HFFc6 (cell line): ENCODE measurements at regions not wholly inside any gene's neighbourhood (a gene's known extent, or its start where the extent isn't known, plus 50 kb on each side); places are given as distances from the start of the nearest gene placed in this dataset.

ENCODE experiments used
- DNase-seq: peaks from one replicate; pipeline ENCODE4 v3.0.0-alpha.2; 2018
- H3K27ac Mint-ChIP-seq: 2 replicates; pipeline ENCODE4 v1.8.0; 2020; ENCODE audit warnings: mild to moderate bottlenecking, mixed read lengths
- H3K27me3 Mint-ChIP-seq: 2 replicates; pipeline ENCODE4 v1.8.0; 2021; ENCODE audit warnings: mild to moderate bottlenecking, moderate library complexity, mixed read lengths; ENCODE audit not compliant: insufficient read depth
- H3K36me3 Mint-ChIP-seq: 2 replicates; pipeline ENCODE4 v1.8.0; 2021; ENCODE audit warnings: low read depth, mixed read lengths
- H3K4me1 Mint-ChIP-seq: 2 replicates; pipeline ENCODE4 v1.8.0; 2020; ENCODE audit warnings: low read depth, mixed read lengths
- H3K4me3 Mint-ChIP-seq: 2 replicates; pipeline ENCODE4 v1.8.0; 2020; ENCODE audit warnings: mild to moderate bottlenecking, moderate library complexity, mixed read lengths
- H3K9me3 Mint-ChIP-seq: 2 replicates; pipeline ENCODE4 v1.8.0; 2020; ENCODE audit warnings: mild to moderate bottlenecking, mixed read lengths
- CTCF ChIP-seq: fragments of 200-600 bp; sonication (generic); IDR thresholded peaks from 2 replicates; pipeline ENCODE4 v1.5.0; 2021; ENCODE audit warnings: antibody characterized with exemption, mild to moderate bottlenecking

- Mint-ChIP-seq H3K4me1 (peaks cover 5% of the 10 kb centered on the region; the same call in 1 of the 2 replicates), H3K27ac (no peak overlapping the region), H3K9me3 (no peaks in the 10 kb centered on the region), H3K4me3 (no peak overlapping the region), H3K36me3 (no peaks in the 10 kb centered on the region), H3K27me3 (peaks cover 1% of the 10 kb centered on the region; the same call in 1 of the 2 replicates)
- TF ChIP-seq CTCF = no peak
- DNase-seq = no peak
These were observed 157.1 kb upstream of the PACRGL start for GRCh38 chr4:20543131-20543530.

- TF ChIP-seq CTCF = peak; percentile 82
- DNase-seq = peak; percentile 36
- Mint-ChIP-seq H3K4me3 (no peak overlapping the region), H3K36me3 (no peaks in the 10 kb centered on the region), H3K27me3 (peaks cover 1% of the 10 kb centered on the region; the same call in 1 of the 2 replicates), H3K27ac (no peak overlapping the region), H3K9me3 (no peaks in the 10 kb centered on the region), H3K4me1 (peaks cover 5% of the 10 kb centered on the region; the same call in 1 of the 2 replicates)
These were observed 155.6 kb upstream of the PACRGL start for GRCh38 chr4:20544645-20545044.

GRCh38 chr4:20552004-20552403 lies 148.3 kb upstream of the PACRGL start:
- Mint-ChIP-seq H3K27me3 (0 out of 2 replicates have a peak, but pooled peaks cover 1% of the 10 kb centered on the region), H3K36me3 (peaks cover 13% of the 10 kb centered on the region), H3K4me3 (no peak overlapping the region)

GRCh38 chr4:20554134-20554533 lies 146.1 kb upstream of the PACRGL start:
- no peak for TF ChIP-seq CTCF
- H3K9me3 Mint-ChIP-seq = no peaks in the 10 kb centered on the region
- DNase-seq = no peak
- H3K36me3 Mint-ChIP-seq = peaks cover 22% of the 10 kb centered on the region
- H3K27ac Mint-ChIP-seq = no peak overlapping the region
- H3K4me3 Mint-ChIP-seq = no peak overlapping the region
- 0 out of 2 replicates have a peak, but pooled peaks cover 1% of the 10 kb centered on the region for H3K27me3 Mint-ChIP-seq
- H3K4me1 Mint-ChIP-seq = no peaks in the 10 kb centered on the region

More at GRCh38 chr4:20552004-20552403, 148.3 kb upstream of the PACRGL start:
- DNase-seq = no peak
- TF ChIP-seq CTCF = no peak
- H3K9me3 Mint-ChIP-seq = no peaks in the 10 kb centered on the region
- H3K4me1 Mint-ChIP-seq = no peaks in the 10 kb centered on the region
- no peak overlapping the region for H3K27ac Mint-ChIP-seq

- H3K4me3 Mint-ChIP-seq = no peak overlapping the region
- peaks cover 24% of the 10 kb centered on the region for H3K36me3 Mint-ChIP-seq
- no peak for TF ChIP-seq CTCF
- H3K4me1 Mint-ChIP-seq = peaks cover 5% of the 10 kb centered on the region; the same call in 1 of the 2 replicates
- peaks cover 4% of the 10 kb centered on the region; the same call in 1 of the 2 replicates for H3K27me3 Mint-ChIP-seq
- H3K9me3 Mint-ChIP-seq = no peaks in the 10 kb centered on the region
- no peak overlapping the region for H3K27ac Mint-ChIP-seq
- no peak for DNase-seq
These were observed 135.1 kb upstream of the PACRGL start for GRCh38 chr4:20565075-20565721.
